ENCODE measurements at regions not wholly inside any gene's neighbourhood (a gene's known extent, or its start where the extent isn't known, plus 50 kb on each side); places are given as distances from the start of the nearest gene placed in this dataset.

GRCh38 chr10:76733441-76733936, 904.1 kb downstream of the KCNMA1 start:
- TF ChIP-seq, protein P1, sequence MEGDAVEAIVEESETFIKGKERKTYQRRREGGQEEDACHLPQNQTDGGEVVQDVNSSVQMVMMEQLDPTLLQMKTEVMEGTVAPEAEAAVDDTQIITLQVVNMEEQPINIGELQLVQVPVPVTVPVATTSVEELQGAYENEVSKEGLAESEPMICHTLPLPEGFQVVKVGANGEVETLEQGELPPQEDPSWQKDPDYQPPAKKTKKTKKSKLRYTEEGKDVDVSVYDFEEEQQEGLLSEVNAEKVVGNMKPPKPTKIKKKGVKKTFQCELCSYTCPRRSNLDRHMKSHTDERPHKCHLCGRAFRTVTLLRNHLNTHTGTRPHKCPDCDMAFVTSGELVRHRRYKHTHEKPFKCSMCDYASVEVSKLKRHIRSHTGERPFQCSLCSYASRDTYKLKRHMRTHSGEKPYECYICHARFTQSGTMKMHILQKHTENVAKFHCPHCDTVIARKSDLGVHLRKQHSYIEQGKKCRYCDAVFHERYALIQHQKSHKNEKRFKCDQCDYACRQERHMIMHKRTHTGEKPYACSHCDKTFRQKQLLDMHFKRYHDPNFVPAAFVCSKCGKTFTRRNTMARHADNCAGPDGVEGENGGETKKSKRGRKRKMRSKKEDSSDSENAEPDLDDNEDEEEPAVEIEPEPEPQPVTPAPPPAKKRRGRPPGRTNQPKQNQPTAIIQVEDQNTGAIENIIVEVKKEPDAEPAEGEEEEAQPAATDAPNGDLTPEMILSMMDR (IDR thresholded peaks at IDR 0.05; ENCODE audit: insufficient read depth, low read depth, low read length) = no peak
- TF ChIP-seq EZH2 (IDR thresholded peaks at IDR 0.05; ENCODE audit: insufficient read depth, low read length) = no peak
